GM19023 (cell line): ENCODE measurements at regions not wholly inside any gene's neighbourhood (a gene's known extent, or its start where the extent isn't known, plus 50 kb on each side); places are given as distances from the start of the nearest gene placed in this dataset.
"Not testable (repeated sequence)": the region's sequence is repeated elsewhere in the genome, so short reads cannot be mapped to it uniquely, and the experiment has no call there.

Source experiments
- ATAC-seq: cut with Tn5 transposase; IDR thresholded peaks from one replicate; pipeline ENCODE4 v1.9.1; 2021; ENCODE audit warnings: mild to moderate bottlenecking, moderate library complexity; ENCODE audit not compliant: unreplicated experiment

DNA sequence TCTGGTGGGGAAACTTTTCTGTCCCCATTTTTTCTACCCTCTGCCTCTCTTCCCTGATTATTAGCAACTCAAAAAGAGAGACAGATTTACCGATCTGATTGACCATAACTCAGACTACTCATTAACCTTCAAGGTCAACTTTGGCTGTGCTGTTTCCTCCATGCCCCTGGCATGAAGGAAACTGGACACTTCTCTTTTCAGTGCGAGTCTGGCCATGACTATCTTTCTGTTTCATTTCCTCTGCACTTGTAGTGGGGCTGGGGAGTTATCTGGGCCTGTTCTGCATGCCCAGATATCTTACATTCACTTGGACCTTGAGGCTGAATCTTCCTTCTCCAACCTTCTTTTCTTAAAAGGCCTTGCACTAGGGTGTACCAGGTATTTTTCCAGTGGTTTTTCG, 76.9 kb upstream of the SLCO2A1 start:
- peak; percentile 76 for ATAC-seq

DNA sequence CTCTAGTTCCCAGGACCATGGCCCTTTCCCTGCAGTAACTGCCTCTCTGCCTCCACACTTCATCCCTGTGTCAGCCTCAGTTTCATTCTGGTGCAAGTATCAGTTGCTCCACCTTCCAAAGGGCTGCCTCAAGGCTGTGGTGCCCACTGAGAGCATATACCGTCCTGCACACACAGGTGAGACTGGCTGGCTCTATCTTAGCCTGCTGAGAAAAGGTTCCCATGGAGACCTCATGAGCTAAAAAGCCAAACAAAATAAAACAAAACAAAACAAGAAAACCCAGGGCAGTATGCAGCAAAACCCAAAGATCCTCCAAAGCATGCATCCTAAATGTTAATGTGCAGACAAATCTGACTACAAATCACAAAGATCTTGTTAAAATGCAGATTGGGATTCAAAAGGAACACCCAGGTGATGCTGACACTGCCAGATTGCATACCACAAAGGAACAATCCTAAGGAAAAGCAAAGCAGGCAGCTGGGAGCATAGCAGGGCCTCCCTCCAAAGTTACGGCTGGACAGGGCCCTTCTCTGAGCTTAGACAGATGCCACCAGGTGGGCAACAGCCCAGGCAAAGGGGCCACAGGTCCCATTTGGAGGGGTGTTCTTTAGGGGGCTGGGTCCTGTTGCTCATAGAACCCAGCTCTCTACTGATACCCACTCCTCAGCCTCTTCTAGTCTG, 76.3 kb upstream of the SLCO2A1 start:
- ATAC-seq: no peak

DNA sequence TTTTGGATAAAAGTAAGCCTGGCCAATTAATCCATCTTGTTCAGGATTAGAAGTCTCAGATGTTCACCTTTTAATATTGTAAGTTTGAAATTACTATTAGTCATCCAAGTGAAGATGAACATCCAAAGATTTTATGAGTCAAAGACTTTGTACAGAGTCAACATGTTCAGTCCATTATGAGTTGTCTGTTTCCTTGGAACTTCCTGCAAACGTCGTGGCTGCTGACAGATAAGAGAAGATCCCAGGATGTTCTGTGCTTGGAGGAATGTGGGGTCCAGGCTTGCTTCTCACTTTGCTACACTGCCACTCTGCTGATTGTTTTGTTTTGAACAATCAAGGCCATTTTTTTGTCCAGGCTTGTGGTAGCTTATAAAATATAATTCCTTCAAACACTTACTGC, 74.3 kb upstream of the SLCO2A1 start:
- no peak for ATAC-seq

DNA sequence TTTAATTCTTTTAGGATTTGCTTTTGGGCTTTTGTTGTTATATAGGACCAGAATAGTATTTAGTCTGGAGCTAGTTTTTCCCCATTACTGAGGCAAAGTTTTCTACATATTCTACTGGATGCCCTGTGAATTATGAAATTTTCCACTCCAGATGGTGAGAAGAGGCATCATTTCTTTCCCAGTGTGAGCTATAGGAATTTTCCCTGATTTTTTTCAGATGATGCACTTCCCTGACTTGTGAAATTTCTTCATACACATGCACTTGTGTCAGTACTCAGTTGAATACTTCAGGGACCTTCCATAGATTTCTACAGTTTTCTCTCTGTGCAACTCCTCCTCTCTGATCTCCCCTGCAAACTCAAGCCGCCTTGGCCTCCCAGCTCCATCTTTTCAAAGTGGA, 73.7 kb upstream of the SLCO2A1 start:
- ATAC-seq: no peak

DNA sequence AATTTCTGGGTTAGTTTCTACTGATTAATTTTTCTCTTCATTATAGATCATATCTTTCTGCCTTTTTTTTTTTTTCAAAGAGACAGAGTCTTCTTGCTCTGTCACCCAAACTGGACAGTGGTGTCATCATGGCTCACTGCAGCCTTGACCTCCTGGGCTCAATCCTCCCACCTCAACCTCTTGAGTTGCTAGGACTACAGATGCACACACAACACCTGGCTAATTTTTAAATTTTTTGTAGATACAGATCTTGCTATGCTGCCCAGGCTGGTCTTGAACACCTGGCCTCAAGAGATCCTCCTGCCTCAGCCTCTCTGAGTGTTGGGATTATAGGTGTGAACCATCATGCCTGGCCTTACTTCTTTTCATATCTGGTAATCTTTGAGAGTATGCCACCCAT, 73.3 kb upstream of the SLCO2A1 start:
- ATAC-seq: no peak

DNA sequence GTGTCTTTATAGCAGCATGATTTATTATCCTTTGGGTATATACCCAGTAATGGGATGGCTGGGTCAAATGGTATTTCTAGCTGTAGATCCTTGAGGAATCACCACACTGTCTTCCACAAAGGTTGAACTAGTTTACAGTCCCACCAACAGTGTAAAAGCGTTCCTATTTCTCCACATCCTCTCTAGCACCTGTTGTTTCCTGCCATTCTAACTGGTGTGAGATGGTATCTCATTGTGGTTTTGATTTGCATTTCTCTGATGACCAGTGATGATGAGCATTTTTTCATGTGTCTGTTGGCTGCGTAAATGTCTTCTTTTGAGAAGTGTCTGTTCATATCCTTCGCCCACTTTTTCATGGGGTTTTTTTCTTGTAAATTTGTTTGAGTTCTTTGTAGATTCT, 66.5 kb upstream of the SLCO2A1 start:
- not testable (repeated sequence) for ATAC-seq

DNA sequence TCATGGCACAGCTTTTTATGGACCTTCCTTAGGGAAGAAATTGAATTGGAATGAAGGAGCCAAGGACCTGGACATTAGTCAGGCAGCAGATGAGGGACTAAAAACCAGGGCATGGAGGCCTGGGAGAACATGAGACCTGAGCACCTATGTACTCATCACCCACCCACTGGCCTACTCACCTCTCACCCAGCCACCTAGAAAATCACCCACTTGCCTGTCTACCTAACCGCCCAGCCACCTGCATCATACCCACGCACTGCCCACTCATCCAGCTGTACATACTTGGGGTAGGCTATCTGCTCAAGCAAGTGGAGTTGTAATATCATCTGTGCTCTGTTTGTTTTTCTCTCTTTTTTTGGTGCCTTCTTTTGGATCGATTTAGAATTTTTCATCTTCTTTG, 65.3 kb upstream of the SLCO2A1 start:
- no peak for ATAC-seq

DNA sequence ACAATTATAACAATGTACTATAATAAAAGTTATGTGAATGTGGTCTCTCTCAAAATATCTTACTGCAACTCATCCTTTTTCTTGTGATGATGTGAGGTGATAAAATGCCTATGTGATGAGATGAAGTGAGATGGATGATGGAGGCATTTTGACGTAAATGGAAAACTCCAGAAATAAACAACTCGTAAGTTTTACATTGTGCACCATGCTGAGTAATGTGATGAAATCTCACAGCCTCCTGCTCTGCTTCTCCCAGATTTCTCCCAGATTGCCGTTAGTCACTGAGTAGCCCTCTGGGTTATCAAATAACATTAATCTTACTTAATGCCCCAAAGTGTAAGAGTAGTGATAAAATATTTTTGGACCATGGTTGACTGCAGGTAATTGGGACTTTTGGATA, 64.8 kb upstream of the SLCO2A1 start:
- no peak for ATAC-seq

DNA sequence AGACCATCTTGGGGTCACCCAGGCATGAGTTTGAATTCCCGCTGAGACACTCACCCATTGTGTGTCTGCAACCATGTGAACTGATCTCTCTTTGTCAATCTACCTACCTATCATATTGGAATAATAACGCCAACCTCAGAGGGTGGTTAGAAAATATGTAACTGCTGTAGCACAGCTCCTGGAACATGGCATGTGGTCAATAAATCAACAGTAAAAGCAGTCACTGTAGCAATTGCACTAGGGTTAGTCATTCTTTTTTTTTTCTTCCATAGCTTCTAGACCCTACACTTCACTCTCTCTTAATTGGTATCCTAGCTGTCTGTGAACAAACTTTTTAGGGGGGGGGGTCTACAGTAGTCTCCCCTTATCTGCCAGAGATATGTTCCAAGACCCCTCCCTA, 64.2 kb upstream of the SLCO2A1 start:
- no peak for ATAC-seq

DNA sequence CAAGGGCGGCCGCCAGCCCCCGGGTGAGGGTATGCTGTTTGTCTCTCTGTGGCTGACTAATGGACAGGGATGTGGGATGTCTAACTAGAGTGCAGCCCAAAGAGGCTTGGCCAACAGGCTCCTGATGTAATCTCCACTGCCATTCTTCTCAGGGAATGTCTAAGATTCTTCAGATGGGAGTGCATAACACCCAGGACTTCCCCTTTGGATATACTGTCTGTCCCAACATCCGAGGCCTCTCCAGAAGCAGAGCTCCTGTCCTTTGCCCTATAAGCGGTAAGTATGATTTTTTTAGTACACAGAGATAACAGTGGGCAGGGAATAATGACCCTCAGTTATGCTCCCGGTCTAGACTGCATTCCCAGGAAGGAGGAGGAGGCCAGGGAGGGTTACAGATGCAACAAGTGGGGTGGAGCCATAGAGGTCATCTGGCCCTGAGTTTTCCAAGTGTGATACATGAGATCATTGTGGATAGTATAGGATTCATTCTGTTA, 62.5 kb upstream of the SLCO2A1 start:
- ATAC-seq: no peak

DNA sequence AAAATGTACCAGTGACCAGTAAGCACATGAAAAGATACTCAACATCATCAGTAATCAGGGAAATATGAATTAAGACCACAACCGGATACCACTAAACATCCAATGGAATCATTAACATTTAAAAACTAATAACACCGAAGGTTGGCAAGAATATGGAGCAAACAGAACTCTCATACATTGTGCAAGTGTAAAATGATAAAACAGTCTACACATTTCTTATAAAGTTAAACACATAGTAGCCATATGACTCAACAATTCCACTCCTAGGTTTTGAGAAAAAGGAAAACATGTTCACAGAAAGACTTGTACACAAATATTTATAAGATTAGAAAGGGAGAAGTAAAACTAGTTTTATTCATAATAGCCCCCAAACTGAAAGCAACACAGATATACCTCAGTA, 60.3 kb upstream of the SLCO2A1 start:
- no peak for ATAC-seq

DNA sequence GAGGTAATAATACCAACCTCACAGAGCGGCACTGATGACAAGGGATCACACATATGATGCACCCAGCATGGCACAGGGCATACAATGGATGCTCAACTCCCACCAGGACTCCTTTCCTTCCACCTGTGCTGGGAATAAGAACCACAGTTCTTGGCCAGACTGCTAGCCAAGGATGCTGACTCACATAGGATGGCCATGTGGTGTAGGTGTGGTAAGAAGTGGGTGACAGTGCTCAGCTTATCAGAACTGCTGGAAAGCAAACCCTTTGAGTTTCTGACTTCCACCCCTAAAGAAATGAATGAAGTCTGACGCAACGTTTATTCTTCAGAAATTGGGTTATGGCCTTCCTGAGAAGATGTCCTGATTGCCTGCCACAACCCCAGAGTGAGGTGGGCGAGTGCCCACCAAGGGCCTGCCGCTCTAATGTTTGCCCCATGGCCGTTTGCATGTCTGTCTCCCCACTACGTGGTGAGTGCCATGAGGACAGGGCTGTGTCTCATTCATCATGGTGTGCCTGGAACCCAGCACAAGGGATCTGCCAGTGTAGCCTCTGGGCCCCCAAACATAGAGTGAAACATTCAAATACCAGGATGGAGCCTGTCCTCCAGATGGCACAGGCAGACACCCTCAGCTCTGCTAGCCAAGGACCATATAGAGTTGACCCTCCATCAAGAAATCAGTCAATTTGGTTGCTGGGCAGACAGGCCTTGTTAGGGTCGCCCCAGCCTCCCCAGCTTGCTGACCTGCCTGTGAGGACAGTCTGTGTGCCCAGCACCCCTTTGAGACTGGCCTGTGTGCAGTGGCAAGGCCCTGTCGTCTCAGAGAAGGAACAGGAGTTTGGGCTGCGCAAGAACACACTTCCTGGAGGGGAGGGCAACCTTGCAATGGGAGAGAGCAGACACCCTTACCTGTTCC, 57.6 kb upstream of the SLCO2A1 start:
- no peak for ATAC-seq

DNA sequence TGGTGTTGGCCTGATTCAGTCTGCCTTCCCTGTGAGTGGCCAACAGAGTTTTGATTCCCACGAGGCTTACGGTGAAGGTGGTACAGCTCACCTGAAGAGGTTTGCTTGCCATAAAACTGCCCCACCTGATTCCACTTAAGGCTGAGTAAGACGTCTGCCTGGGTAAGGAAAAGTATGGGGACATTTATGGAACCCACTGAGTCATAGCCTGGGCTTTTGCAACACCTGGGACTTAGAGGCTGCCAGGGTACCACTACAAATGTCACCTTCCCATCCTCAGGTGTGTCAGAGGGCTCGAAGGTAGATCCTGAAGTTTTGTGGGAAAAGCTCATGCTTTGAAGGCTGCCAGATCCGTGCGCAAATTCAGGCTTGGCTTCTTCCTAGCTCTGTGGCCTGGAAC, 56.9 kb upstream of the SLCO2A1 start:
- ATAC-seq: no peak

DNA sequence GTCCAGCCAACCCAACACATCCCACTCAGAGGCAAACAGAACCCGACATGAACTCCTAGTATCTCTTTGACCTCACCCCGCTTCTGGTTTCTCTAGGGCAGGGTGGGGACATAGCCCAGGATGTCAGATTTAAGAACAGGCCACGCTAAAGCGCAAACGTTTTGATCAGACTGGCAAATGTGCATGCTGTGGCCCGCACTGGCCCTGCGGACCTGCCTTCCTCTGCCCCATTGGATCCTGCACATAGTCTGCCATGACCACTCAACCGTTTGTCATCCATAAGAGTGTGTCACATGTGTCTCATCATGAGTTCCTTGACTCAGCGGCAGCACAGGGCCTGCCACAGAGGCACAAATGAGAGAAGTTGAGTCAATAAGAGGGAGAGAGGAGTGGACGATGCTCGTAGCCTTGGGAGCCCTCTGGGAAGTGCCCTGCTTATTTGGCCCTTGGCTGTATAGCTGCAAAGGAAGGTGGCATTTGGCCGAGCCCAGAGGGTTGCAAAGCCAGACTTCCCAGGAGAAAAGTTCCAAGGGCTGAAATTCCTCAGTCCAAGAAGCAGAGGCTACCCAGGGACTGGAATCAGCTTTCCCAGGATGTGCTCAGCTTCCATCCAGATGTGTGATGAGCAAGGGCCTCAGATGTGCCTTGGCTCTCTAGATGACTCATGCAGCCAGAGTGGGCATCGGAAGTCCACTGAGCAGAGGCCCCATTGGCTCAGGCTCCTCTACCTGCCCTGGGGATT, 55.5 kb upstream of the SLCO2A1 start:
- ATAC-seq: no peak

DNA sequence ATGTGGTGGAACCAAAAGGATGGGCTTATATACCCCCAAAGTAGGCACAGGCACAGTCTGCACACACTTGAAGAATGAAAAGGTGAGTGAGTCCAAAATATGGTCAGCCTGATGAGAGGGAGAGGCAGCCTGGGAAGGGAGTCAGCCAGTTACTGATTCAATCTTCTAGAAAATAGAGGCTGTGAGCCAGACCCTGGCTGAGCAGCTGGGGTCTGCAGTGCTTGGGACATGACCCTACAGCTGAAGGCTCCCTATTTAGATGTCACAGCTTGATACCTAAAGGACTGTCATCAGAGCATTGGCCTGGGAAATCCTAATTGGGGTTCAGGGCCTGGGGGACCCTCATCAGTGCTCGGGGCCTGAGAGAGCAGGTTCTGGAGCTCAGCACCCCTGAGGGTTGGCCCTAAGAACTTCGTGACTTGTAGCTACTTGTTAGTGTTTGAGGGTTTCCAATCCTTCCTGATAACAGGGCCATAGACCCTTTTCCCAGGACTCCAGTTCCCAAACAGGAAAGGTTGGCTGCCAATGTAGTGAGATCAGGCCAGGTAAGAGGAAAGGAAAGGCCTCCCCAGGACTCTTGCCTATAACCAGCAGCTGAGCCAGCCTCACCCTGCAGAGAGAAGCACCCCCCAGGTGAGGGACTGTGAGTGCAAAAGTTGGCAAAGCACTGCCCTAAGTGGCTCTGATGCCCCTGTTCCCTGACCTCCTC, 54.7 kb upstream of the SLCO2A1 start:
- no peak for ATAC-seq

DNA sequence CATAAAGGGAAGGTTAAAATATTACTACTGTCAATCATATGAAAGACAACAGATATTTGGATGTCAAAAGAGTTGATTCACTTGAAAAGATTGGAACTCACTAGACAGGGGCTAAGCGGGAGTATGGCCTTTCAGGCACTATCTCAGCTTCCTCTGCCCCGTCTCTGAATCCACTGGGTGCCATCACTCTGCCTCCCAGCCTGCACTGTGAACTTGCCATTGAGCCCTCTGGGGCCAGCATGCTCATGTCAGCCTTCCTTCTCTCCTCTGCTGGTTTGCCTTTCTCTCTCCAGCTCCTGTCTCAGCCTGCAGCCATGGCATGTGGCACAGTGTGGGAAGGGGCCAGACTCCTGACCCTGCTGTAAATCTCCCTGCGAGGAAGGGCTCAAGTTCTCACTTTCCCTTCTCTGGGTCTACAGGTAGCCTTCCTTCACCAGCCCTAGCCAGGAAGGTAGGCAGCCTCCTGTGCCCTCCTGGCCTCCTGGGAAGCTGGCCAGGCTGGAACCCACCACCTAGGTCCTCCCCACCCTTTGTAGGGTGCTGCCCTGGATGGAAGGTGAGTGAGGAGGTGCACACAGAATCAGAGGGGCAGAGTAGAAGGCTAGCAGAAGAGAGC, 54.0 kb upstream of the SLCO2A1 start:
- no peak for ATAC-seq

DNA sequence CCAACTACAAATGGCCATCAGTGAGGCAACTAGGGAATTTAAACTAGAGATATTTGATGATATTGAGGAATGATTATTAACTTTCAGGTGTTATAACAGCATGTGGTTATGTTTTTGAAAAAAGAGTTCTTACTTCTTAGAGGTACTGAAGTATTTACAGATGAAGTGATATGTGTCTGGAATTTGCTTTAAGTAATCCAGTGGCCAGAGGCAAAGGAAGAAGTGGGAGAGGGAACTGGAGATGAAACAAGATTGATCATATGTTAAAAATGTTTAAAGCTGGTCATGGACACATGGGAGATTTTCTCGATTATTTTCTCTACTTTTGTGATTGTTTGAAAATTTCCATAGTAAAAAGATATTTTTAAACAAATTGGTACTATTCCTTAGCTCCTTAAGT, 53.3 kb upstream of the SLCO2A1 start:
- no peak for ATAC-seq

DNA sequence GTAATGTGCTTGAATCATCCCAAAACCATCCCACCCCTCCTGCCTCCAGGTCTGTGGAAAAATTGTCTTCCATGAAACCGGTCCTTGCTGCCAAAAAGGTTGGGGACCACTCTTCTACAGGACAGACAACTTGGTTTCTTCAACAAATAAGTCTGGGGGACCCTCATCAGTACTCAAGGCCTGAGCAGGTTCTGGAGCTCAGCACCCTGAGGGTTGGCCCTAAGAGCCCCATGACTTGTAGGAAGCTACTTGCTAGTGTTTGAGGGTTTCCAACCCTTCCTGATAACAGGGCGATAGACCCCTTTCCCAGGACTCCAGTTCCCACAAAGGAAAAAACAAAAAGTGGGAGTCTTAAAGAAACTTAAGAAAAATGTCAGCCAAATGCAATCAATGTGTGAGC, 52.9 kb upstream of the SLCO2A1 start:
- ATAC-seq: no peak

DNA sequence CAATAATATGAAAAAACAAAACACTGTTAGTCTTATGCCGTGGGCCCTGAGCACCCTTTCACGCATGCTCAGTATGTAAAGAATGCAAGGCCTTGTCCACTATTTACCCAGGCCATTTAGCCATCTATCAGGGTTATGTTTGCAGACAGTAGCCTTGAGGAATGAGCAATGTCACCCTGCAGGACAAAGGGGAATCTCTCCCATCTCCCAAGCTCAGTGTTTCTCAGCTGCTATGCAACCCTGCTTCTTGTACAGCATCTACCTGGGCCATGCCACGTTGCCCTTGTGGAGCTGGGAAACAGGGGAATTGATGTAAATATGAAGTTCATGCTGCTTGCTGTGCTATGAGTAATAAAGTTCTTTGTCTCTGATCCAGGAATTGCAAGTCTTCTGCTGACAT, 51.5 kb upstream of the SLCO2A1 start:
- ATAC-seq: no peak

DNA sequence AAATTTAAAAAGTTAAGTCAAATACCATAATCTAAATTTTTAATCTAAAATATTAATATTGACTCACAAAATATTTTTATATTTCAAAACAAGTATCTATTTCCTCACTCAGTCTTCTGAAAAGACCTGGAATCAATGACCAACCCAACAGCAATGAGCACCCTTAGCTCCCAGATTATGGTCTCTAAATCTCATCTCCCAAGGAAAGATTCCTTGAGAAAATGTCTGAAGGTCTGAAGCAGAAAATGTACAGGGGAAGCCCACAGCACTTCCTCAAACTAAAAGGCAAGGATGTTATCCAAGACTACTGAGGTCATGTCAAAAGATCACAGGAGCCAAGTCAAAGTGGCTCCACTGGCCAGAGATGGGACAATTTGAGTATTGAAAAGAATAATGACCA, 51.0 kb upstream of the SLCO2A1 start:
- ATAC-seq: no peak

DNA sequence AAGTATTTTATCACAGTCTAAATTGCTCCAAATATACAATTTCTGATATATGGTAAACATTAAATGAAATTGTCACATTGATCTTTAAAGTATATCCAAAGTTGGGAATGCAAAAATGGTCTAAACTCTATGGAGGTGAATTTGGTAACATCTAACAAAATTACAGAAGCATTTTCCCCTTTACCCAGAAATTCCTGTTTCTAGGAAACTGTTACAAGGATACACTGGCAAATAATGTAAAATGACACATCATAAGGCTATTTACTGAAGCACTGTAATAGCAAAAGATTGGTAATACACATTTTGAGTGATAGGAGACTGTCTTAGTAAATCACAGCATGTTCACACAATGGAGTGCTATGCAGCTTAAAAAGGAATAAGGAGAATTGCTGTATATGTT, 50.0 kb upstream of the SLCO2A1 start:
- no peak for ATAC-seq
